Stomach (tissue), 8 donors: ENCODE measurements at regions not wholly inside any gene's neighbourhood (a gene's known extent, or its start where the extent isn't known, plus 50 kb on each side); places are given as distances from the start of the nearest gene placed in this dataset.

ENCODE experiments used
- DNase-seq, 2 donors: peaks; one replicate each; pipeline versions ENCODE4 v3.0.0 to v3.0.0-alpha.2; 2013 to 2019
- H3K27ac ChIP-seq, 5 donors: fragments of 200-600 bp in 4 of 5; sonication (generic) in 4 of 5; one replicate each; pipeline ENCODE4 v1.5.1; 2013 to 2019; ENCODE audit warnings: mild to moderate bottlenecking in 1 of 5, moderate library complexity in 1 of 5
- H3K27me3 ChIP-seq, 3 donors: fragments of 200-600 bp; sonication (generic); one replicate each; pipeline ENCODE4 v1.5.1; 2017 to 2019; ENCODE audit warnings: mixed run types in 1 of 3
- H3K36me3 ChIP-seq, 4 donors: fragments of 200-600 bp; sonication (generic); 1 replicate in 3 of 4; 2 replicates in 1 of 4; pipeline ENCODE4 v1.5.1; 2016 to 2019
- H3K4me1 ChIP-seq, 4 donors: fragments of 200-600 bp; sonication (generic); one replicate each; pipeline ENCODE4 v1.5.1; 2016 to 2019
- H3K4me3 ChIP-seq, 4 donors: fragments of 200-600 bp; sonication (generic) in 3 of 4; one replicate each; pipeline ENCODE4 v1.5.1; 2016 to 2019; ENCODE audit warnings: mild to moderate bottlenecking in 1 of 4
- H3K9me3 ChIP-seq, 4 donors: fragments of 200-600 bp; sonication (generic); one replicate each; pipeline ENCODE4 v1.5.1; 2016 to 2019
- EP300 ChIP-seq: sonication (generic); formaldehyde crosslinking; IDR thresholded peaks from one replicate; pipeline ENCODE4 v1.6.1; 2017; ENCODE audit warnings: antibody characterized with exemption
- POLR2A ChIP-seq, 4 donors: fragments of 450-650 bp; IDR thresholded peaks; one replicate each; pipeline ENCODE4 v1.6.1; 2016; ENCODE audit warnings: antibody characterized with exemption in 4 of 4, control low read depth in 2 of 4, mild to moderate bottlenecking in 1 of 4, moderate library complexity in 1 of 4
- POLR2AphosphoS5 ChIP-seq, 3 donors: sonication (generic); formaldehyde crosslinking; IDR thresholded peaks; one replicate each; pipeline ENCODE4 v1.6.1; 2016; ENCODE audit warnings: antibody characterized with exemption in 3 of 3
- whole genome bisulfite sequencing, 5 donors: extraction: QIAGEN DNeasy Blood & Tissue Kit in 3 of 5; methylation state at CpG; one replicate each; pipeline versions ENCODE4 v1.1.5 to v1.1.7; 2013 to 2018; 5-methylcytosine and 5-hydroxymethylcytosine counted together
- intact Hi-C: fragments of 100-400 bp; cut with DNase I; formaldehyde crosslinking; loops from one replicate; pipeline ENCODE4 v1.15.1; 2023; ENCODE audit warnings: low total_unique reads
- TF ChIP-seq, protein P1 (sequence below), 7 experiments: fragments of 450-650 bp in 4 of 7; fragments of 200-600 bp in 3 of 7; sonication (generic) in 3 of 7; IDR thresholded peaks; one replicate each; pipeline ENCODE4 v1.5.1; 2016 to 2019; ENCODE audit warnings: antibody characterized with exemption in 7 of 7, control low read depth in 2 of 7, mild to moderate bottlenecking in 1 of 7
- donor health status: healthy with polysubstance abuse.
- donor health status: Bipolar disorder and iron deficiency.
- donor health status: healthy.

DNA sequence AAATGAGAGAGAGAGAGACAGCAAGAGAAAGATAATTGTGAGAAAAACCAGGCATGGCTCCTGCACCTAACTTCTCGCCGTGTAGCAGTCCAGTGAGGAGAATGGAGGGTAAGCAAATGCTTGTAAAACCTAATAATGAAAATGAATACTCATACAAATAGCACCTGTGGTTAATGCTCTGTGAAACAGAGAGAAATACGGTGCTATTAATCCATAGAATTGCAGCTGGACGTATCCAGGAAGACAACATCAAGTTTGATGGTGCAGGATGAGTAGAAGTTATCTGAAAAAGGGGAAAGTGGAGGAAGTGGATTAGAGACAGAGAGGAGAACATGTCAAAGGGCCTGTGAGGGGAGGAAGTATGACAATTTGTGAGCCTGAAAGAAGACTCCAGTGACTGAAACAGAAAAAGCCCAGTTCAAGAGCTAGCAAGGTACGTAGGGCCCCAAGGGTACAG, 89.4 kb upstream of the PAK5 start:
- WGBS, 5 donors: 44 to 79% (median 53%) methylated on average over 5 of the region's 5 CpGs
- intact Hi-C loops: no loop called here

DNA sequence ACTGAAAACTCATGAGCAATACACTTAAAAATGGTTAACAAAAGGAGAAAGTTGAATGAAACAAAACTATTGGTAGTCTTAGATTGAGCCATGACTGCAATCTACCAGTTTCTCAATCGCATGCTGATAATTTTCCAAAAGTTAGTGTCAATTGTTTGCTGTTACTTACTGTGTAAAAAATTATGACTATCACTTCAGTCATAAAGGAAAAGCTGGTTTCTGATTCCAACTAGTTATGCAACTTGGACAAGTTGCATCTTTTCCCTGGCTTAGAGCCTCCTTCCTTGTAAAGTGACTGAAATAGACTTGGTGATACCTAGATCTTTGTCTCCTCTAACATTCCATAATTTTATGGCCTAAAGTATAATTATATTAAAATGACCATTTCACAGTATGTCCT, 88.3 kb upstream of the PAK5 start:
- 58 to 64% (median 60%) methylated on average over 1 of the region's 1 CpG for WGBS, 5 donors
- intact Hi-C loops: no loop called here
- Histone ChIP-seq H3K27ac (no peak overlapping the region), H3K4me1 (no peaks in the 10 kb centered on the region), H3K9me3 (no peaks in the 10 kb centered on the region), H3K27me3 (no peaks in the 10 kb centered on the region), H3K4me3 (no peak overlapping the region), H3K36me3 (no peaks in the 10 kb centered on the region)
- no peak for DNase-seq
- no peak for TF ChIP-seq POLR2AphosphoS5 (IDR thresholded peaks at IDR 0.05)
- TF ChIP-seq POLR2A (IDR thresholded peaks at IDR 0.05): no peak
- TF ChIP-seq, protein P1, sequence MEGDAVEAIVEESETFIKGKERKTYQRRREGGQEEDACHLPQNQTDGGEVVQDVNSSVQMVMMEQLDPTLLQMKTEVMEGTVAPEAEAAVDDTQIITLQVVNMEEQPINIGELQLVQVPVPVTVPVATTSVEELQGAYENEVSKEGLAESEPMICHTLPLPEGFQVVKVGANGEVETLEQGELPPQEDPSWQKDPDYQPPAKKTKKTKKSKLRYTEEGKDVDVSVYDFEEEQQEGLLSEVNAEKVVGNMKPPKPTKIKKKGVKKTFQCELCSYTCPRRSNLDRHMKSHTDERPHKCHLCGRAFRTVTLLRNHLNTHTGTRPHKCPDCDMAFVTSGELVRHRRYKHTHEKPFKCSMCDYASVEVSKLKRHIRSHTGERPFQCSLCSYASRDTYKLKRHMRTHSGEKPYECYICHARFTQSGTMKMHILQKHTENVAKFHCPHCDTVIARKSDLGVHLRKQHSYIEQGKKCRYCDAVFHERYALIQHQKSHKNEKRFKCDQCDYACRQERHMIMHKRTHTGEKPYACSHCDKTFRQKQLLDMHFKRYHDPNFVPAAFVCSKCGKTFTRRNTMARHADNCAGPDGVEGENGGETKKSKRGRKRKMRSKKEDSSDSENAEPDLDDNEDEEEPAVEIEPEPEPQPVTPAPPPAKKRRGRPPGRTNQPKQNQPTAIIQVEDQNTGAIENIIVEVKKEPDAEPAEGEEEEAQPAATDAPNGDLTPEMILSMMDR (IDR thresholded peaks at IDR 0.05): no peak
- TF ChIP-seq EP300: no peak

More for the DNA sequence above, 89.4 kb upstream of the PAK5 start:
- TF ChIP-seq POLR2A (IDR thresholded peaks at IDR 0.05) (no peak), EP300 (no peak), POLR2AphosphoS5 (IDR thresholded peaks at IDR 0.05) (no peak)
- TF ChIP-seq, protein P1 (IDR thresholded peaks at IDR 0.05): no peak
- Histone ChIP-seq H3K27me3 (no peaks in the 10 kb centered on the region), H3K4me1 (no peaks in the 10 kb centered on the region), H3K9me3 (no peaks in the 10 kb centered on the region), H3K36me3 (no peaks in the 10 kb centered on the region), H3K27ac (no peak overlapping the region), H3K4me3 (no peak overlapping the region)
- no peak for DNase-seq

DNA sequence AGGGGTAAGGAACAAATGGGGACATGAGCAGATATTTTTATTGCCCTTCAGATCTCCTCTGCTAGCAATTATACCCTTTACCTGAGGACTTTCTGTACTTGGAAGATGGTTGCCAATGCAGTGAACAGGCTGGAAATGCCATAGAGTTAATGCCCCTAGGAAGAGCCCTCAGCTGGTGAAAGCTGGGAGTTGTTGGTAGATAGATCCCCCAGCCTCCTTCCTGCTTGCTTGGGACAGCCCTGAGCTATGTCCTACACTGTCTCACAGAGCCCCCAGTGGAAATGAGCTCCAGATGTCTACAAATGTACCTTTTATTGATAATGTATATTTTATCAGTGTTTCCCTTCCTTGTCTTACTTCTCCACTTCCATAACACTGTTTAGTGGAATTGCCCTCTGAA, 87.6 kb upstream of the PAK5 start:
- TF ChIP-seq, protein P1 (IDR thresholded peaks at IDR 0.05): no peak
- TF ChIP-seq POLR2A (IDR thresholded peaks at IDR 0.05) (no peak), EP300 (no peak), POLR2AphosphoS5 (IDR thresholded peaks at IDR 0.05) (no peak)
- intact Hi-C loops: no loop called here
- no peaks in the 10 kb centered on the region for H3K36me3 ChIP-seq

DNA sequence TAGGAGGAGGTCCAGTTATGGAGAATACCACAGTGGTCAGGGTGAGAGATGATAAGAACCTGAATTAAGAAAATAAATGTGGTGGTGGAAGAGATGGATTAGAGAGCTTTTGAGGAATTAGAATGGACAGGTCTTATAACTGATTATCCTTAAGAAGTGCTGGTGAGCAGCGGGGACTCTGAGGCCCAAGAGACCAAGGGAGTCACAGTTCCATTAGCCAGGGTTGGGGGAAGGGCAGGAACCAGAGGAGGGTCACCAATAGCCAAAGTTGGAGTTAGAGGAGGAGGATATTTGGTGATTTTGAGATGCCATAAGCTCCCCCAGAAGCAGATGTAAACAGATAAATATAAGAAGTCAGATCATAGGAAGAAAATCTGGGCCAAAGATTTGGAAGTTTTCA, 87.1 kb upstream of the PAK5 start:
- 78 to 90% (median 79%) methylated on average over 1 of the region's 1 CpG for WGBS, 5 donors
- Histone ChIP-seq H3K4me3 (no peak overlapping the region), H3K4me1 (no peaks in the 10 kb centered on the region), H3K27ac (no peak overlapping the region), H3K36me3 (no peaks in the 10 kb centered on the region), H3K9me3 (no peaks in the 10 kb centered on the region), H3K27me3 (no peaks in the 10 kb centered on the region)
- TF ChIP-seq, protein P1 (IDR thresholded peaks at IDR 0.05): no peak
- no peak for TF ChIP-seq POLR2AphosphoS5 (IDR thresholded peaks at IDR 0.05)
- no peak for TF ChIP-seq EP300
- TF ChIP-seq POLR2A (IDR thresholded peaks at IDR 0.05): no peak
- intact Hi-C loops: no loop called here
- no peak for DNase-seq

More for the DNA sequence above, 87.6 kb upstream of the PAK5 start:
- H3K27ac ChIP-seq: no peak overlapping the region
- H3K4me1 ChIP-seq: no peaks in the 10 kb centered on the region
- DNase-seq: no peak
- no peak overlapping the region for H3K4me3 ChIP-seq
- no peaks in the 10 kb centered on the region for H3K9me3 ChIP-seq
- no peaks in the 10 kb centered on the region for H3K27me3 ChIP-seq
